ENCODE measurements at regions not wholly inside any gene's neighbourhood (a gene's known extent, or its start where the extent isn't known, plus 50 kb on each side); places are given as distances from the start of the nearest gene placed in this dataset.

- no peaks in the 10 kb centered on the region for H3K9me3 ChIP-seq (ENCODE audit: control insufficient read depth, insufficient read depth, low read depth, low read length)
- TF ChIP-seq ZNF830 (tag by site-specific recombination; IDR thresholded peaks at IDR 0.05; ENCODE audit: low read depth) (no peak), REPIN1 (tag by site-specific recombination; IDR thresholded peaks at IDR 0.05; ENCODE audit: low read depth) (no peak), BCL6B (tag by site-specific recombination; IDR thresholded peaks at IDR 0.05) (no peak), ZNF548 (tag by site-specific recombination; IDR thresholded peaks at IDR 0.05) (no peak), ZNF544 (tag by site-specific recombination; IDR thresholded peaks at IDR 0.05) (no peak)
- ChIA-PET CTCF (no interaction called here), POLR2A (no interaction called here)
- H3K4me1 ChIP-seq (ENCODE audit: control insufficient read depth, insufficient read depth, low read length) = no peaks in the 10 kb centered on the region
- no peaks in the 10 kb centered on the region for H3K36me3 ChIP-seq (ENCODE audit: control insufficient read depth in 2 of 2, insufficient read depth in 1 of 2, low read length in 2 of 2)
- no peak overlapping the region for H3K27ac ChIP-seq (ENCODE audit: extremely low read depth, low read depth, low read length)
- no peak overlapping the region for H3K4me3 ChIP-seq (ENCODE audit: low read depth, low read length)
These were observed 319.2 kb upstream of the LRATD1 start for GRCh38 chr2:14313341-14313740.

GRCh38 chr2:14316594-14316993, 315.9 kb upstream of the LRATD1 start:
- H3K27ac ChIP-seq (ENCODE audit: extremely low read depth, low read depth, low read length) = no peak overlapping the region
- TF ChIP-seq PRDM2 (tag by site-specific recombination; IDR thresholded peaks at IDR 0.05; ENCODE audit: borderline replicate concordance) (no peak), ZNF23 (tag by site-specific recombination; IDR thresholded peaks at IDR 0.05; ENCODE audit: borderline replicate concordance) (no peak), ZNF791 (tag by site-specific recombination; IDR thresholded peaks at IDR 0.05) (no peak), ZNF416 (tag by site-specific recombination; IDR thresholded peaks at IDR 0.05) (no peak), ZBTB1 (tag by site-specific recombination; IDR thresholded peaks at IDR 0.05) (no peak), ZSCAN23 (tag by site-specific recombination; IDR thresholded peaks at IDR 0.05) (no peak), ZNF398 (tag by site-specific recombination; IDR thresholded peaks at IDR 0.05) (no peak), ZNF169 (tag by site-specific recombination; IDR thresholded peaks at IDR 0.05) (no peak), SCRT2 (tag by site-specific recombination; IDR thresholded peaks at IDR 0.05) (no peak), ZNF302 (tag by site-specific recombination; IDR thresholded peaks at IDR 0.05; ENCODE audit: low read depth) (no peak), ZNF596 (tag by site-specific recombination; IDR thresholded peaks at IDR 0.05) (no peak), ZNF658 (tag by site-specific recombination; IDR thresholded peaks at IDR 0.05) (no peak), ZNF513 (tag by site-specific recombination; IDR thresholded peaks at IDR 0.05) (no peak), ZSCAN30 (tag by site-specific recombination; IDR thresholded peaks at IDR 0.05) (no peak), ZNF692 (tag by site-specific recombination; IDR thresholded peaks at IDR 0.05) (no peak)
- H3K4me3 ChIP-seq (ENCODE audit: low read depth, low read length) = no peak overlapping the region
- CTCF ChIA-PET = no interaction called here
- POLR2A ChIA-PET = no interaction called here
- H3K36me3 ChIP-seq (ENCODE audit: control insufficient read depth in 2 of 2, insufficient read depth in 1 of 2, low read length in 2 of 2) = no peaks in the 10 kb centered on the region
- no peaks in the 10 kb centered on the region for H3K4me1 ChIP-seq (ENCODE audit: control insufficient read depth, insufficient read depth, low read length)
- H3K9me3 ChIP-seq (ENCODE audit: control insufficient read depth, insufficient read depth, low read depth, low read length) = no peaks in the 10 kb centered on the region
